ENCODE measurements at regions not wholly inside any gene's neighbourhood (a gene's known extent, or its start where the extent isn't known, plus 50 kb on each side); places are given as distances from the start of the nearest gene placed in this dataset.

DNA sequence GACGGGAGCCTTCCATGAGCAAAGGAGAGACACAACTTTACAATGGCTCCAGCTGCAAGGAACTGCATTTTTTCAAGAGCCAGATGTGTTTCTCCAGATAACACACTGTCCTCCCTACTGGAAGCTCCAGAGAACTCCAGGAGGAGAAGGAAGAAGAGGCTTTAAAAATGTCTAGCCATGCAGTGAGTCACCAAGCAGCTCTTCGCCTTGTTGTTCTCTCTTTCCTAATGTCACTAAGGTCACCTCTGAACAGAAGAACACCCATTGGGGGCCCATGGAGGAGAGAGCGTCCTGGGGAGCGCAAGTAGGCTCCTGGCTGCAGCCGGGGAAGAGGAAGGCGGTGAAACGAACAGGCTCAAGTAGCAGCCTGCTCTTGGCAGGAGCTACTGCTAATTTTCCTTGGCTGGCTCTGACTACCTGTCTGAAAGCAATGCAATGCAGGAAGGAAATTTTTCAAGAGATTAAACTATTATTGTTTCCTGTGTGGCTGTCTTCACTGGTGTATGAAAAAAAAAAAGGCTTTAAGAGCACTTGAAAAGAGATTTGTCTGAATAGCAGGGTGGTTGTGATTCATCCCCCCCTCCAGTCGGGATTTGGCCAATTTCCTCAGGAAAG, 321.9 kb downstream of the SETD4 start:
- TF ChIP-seq, protein P1, sequence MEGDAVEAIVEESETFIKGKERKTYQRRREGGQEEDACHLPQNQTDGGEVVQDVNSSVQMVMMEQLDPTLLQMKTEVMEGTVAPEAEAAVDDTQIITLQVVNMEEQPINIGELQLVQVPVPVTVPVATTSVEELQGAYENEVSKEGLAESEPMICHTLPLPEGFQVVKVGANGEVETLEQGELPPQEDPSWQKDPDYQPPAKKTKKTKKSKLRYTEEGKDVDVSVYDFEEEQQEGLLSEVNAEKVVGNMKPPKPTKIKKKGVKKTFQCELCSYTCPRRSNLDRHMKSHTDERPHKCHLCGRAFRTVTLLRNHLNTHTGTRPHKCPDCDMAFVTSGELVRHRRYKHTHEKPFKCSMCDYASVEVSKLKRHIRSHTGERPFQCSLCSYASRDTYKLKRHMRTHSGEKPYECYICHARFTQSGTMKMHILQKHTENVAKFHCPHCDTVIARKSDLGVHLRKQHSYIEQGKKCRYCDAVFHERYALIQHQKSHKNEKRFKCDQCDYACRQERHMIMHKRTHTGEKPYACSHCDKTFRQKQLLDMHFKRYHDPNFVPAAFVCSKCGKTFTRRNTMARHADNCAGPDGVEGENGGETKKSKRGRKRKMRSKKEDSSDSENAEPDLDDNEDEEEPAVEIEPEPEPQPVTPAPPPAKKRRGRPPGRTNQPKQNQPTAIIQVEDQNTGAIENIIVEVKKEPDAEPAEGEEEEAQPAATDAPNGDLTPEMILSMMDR (IDR thresholded peaks at IDR 0.05; ENCODE audit: unreplicated experiment), result no peak
- Mint-ChIP-seq H3K4me1 (ENCODE audit: unreplicated experiment) (peaks cover 7% of the 10 kb centered on the region), H3K4me3 (ENCODE audit: unreplicated experiment) (no peak overlapping the region), H3K27ac (ENCODE audit: unreplicated experiment) (no peak overlapping the region), H3K9me3 (ENCODE audit: unreplicated experiment) (no peaks in the 10 kb centered on the region), H3K36me3 (ENCODE audit: low read depth, unreplicated experiment) (no peaks in the 10 kb centered on the region), H3K27me3 (ENCODE audit: unreplicated experiment) (peaks cover 5% of the 10 kb centered on the region)
- DNase-seq (ENCODE audit: low spot score), result no peak

DNA sequence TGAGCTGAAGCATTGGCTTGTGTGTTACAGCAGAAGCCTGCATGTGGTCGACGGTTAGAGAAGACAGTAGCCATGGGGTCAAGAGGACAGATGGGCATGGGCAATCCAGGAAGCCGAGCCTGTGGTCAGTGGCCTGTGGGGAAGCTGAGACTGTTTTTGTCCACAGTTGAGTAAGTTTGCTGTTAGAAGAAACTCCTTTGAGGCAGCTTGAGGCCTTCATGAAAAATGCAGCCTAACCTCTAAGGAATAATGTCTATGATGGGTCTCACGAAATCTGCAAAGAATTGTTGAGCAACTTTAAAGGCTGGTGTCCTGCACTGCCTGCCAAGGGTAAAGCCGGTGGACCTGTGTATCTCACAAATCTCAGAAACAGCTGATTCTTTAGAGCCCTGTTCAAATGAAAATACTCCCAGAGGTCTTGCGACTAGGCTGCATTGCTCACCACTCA, 322.4 kb downstream of the SETD4 start:
- DNase-seq (ENCODE audit: low spot score), result no peak
- TF ChIP-seq, protein P1 (IDR thresholded peaks at IDR 0.05; ENCODE audit: unreplicated experiment), result no peak
- Mint-ChIP-seq H3K4me3 (ENCODE audit: unreplicated experiment) (no peak overlapping the region), H3K27ac (ENCODE audit: unreplicated experiment) (no peak overlapping the region), H3K36me3 (ENCODE audit: low read depth, unreplicated experiment) (no peaks in the 10 kb centered on the region), H3K4me1 (ENCODE audit: unreplicated experiment) (peaks cover 7% of the 10 kb centered on the region), H3K9me3 (ENCODE audit: unreplicated experiment) (no peaks in the 10 kb centered on the region), H3K27me3 (ENCODE audit: unreplicated experiment) (peaks cover 5% of the 10 kb centered on the region)

DNA sequence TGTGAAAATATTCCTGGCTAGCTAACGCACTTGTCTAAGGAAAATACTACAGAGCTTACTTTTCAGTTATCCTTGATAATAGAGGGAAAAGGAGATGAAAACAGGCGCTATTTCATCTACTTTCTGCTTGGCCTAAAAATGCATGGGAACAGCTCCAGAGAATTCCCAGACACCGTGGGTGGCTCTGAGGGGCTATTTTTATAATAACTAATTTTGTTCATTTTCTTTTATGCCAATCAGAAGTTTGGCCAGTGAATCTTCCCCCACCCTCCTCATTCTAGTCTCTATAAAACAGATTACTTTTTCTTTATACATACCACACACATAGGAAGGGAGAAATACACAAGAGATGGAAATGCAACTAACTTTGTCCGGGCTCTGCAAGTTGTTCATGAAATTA, 322.9 kb downstream of the SETD4 start:
- no peak overlapping the region for H3K4me3 Mint-ChIP-seq (ENCODE audit: unreplicated experiment)
- no peak overlapping the region for H3K27ac Mint-ChIP-seq (ENCODE audit: unreplicated experiment)
- peaks cover 5% of the 10 kb centered on the region for H3K27me3 Mint-ChIP-seq (ENCODE audit: unreplicated experiment)
- TF ChIP-seq, protein P1 (IDR thresholded peaks at IDR 0.05; ENCODE audit: unreplicated experiment), result no peak
- DNase-seq (ENCODE audit: low spot score), result no peak
- H3K4me1 Mint-ChIP-seq (ENCODE audit: unreplicated experiment), result peaks cover 7% of the 10 kb centered on the region
- no peaks in the 10 kb centered on the region for H3K36me3 Mint-ChIP-seq (ENCODE audit: low read depth, unreplicated experiment)
- no peaks in the 10 kb centered on the region for H3K9me3 Mint-ChIP-seq (ENCODE audit: unreplicated experiment)

DNA sequence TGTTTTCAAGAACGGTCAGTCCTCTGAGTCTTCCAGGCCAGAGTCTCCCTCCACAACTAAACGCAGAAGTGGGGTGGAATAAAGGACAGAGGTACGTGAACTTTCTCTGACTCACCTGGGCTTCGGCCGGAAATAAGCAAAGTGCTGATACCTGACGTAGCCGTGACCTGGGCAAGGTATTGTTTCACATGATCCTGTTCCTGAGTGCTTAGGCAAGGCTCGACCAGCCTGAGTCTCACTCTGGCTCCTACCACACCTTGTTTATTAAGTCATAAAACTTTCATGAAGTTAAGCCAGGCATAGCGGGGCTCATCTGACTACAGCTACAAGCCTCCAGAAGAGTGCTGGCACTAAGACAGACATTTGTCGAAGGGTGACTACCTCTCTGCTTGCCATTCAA, 327.5 kb downstream of the SETD4 start:
- no peaks in the 10 kb centered on the region for H3K36me3 Mint-ChIP-seq (ENCODE audit: low read depth, unreplicated experiment)
- no peaks in the 10 kb centered on the region for H3K4me1 Mint-ChIP-seq (ENCODE audit: unreplicated experiment)
- TF ChIP-seq, protein P1 (IDR thresholded peaks at IDR 0.05; ENCODE audit: unreplicated experiment), result no peak
- H3K9me3 Mint-ChIP-seq (ENCODE audit: unreplicated experiment), result no peaks in the 10 kb centered on the region
- DNase-seq (ENCODE audit: low spot score), result no peak
- H3K27me3 Mint-ChIP-seq (ENCODE audit: unreplicated experiment), result peaks cover 7% of the 10 kb centered on the region
- H3K4me3 Mint-ChIP-seq (ENCODE audit: unreplicated experiment), result no peak overlapping the region
- no peak overlapping the region for H3K27ac Mint-ChIP-seq (ENCODE audit: unreplicated experiment)

DNA sequence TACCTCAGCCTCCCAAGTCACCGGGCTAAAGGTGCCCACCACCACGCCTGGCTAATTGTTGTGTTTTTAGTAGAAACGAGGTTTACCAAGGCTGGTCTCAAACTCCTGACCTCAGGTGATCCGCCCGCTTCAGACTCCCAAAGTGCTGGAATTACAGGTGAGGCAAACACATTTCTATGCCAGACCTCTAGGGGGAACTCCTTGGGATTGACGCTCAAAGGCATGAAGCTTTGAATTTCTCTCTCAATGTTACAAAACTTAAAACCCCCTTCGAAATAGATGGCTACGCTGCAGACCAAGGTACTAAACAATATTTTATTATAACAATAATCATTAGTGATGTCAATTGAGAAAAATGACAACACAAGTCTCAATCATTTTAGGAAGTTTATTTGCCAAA, 330.0 kb downstream of the SETD4 start:
- H3K9me3 Mint-ChIP-seq (ENCODE audit: unreplicated experiment), result no peaks in the 10 kb centered on the region
- H3K27me3 Mint-ChIP-seq (ENCODE audit: unreplicated experiment), result peaks cover 7% of the 10 kb centered on the region
- TF ChIP-seq, protein P1 (IDR thresholded peaks at IDR 0.05; ENCODE audit: unreplicated experiment), result peak; percentile 13
- H3K36me3 Mint-ChIP-seq (ENCODE audit: low read depth, unreplicated experiment), result no peaks in the 10 kb centered on the region
- H3K27ac Mint-ChIP-seq (ENCODE audit: unreplicated experiment), result no peak overlapping the region
- no peaks in the 10 kb centered on the region for H3K4me1 Mint-ChIP-seq (ENCODE audit: unreplicated experiment)
- no peak for DNase-seq (ENCODE audit: low spot score)
- no peak overlapping the region for H3K4me3 Mint-ChIP-seq (ENCODE audit: unreplicated experiment)

Data from endothelial cell (in vitro differentiated cells).